Esophagus muscularis mucosa (tissue), 4 donors: ENCODE measurements at regions not wholly inside any gene's neighbourhood (a gene's known extent, or its start where the extent isn't known, plus 50 kb on each side); places are given as distances from the start of the nearest gene placed in this dataset.

Experiments used
- CTCF ChIP-seq, 3 experiments: fragments of 200-600 bp in 2 of 3; fragments of 450-650 bp in 1 of 3; sonication (generic) in 2 of 3; IDR thresholded peaks; one replicate each; pipeline ENCODE4 v1.5.1; 2017 to 2019; ENCODE audit warnings: antibody characterized with exemption in 3 of 3, mild to moderate bottlenecking in 2 of 3, moderate library complexity in 1 of 3
- EP300 ChIP-seq: sonication (generic); formaldehyde crosslinking; IDR thresholded peaks from one replicate; pipeline ENCODE4 v1.6.1; 2017; ENCODE audit warnings: antibody characterized with exemption
- POLR2A ChIP-seq: fragments of 450-650 bp; IDR thresholded peaks from one replicate; pipeline ENCODE4 v1.6.1; 2017; ENCODE audit warnings: antibody characterized with exemption, moderate library complexity, mild to moderate bottlenecking, low read depth

- TF ChIP-seq CTCF (IDR thresholded peaks at IDR 0.05) (no peak), EP300 (no peak), POLR2A (no peak)
Measured at GRCh38 chr11:92662601-92663360, 306.7 kb upstream of the MTNR1B start.
